ENCODE measurements at regions not wholly inside any gene's neighbourhood (a gene's known extent, or its start where the extent isn't known, plus 50 kb on each side); places are given as distances from the start of the nearest gene placed in this dataset.

DNA sequence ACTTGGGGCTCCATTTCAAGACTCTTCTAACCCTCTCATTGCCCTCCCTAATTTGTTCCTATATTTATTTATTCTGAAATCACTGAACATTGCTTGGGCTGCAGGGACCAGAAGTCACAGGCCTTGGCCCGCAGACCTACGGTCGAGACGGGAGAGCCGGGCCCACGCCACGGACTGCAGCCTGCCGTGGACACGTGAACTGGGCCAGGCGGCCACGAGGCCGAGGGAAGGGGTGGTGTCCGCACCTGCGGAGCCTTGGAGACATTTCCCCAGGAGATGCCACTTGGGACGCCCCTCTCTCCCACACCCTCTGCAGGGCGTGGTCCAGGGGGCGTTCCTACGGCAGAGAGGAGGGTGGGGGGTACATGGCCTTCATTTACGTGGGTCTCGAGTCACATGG lies 463.9 kb downstream of the ICE1 start:
- no peaks in the 10 kb centered on the region for H3K27me3 ChIP-seq (ENCODE audit: low read depth)
- no peaks in the 10 kb centered on the region for H3K4me1 ChIP-seq
- DNase-seq (no peak), ATAC-seq (peak in 1 of 2 donors; percentile 13)
- H3K27ac ChIP-seq: no peak overlapping the region
- no peaks in the 10 kb centered on the region for H3K9me3 ChIP-seq
- no peaks in the 10 kb centered on the region for H3K36me3 ChIP-seq
- no peak overlapping the region for H3K4me3 ChIP-seq
- TF ChIP-seq, protein P1, sequence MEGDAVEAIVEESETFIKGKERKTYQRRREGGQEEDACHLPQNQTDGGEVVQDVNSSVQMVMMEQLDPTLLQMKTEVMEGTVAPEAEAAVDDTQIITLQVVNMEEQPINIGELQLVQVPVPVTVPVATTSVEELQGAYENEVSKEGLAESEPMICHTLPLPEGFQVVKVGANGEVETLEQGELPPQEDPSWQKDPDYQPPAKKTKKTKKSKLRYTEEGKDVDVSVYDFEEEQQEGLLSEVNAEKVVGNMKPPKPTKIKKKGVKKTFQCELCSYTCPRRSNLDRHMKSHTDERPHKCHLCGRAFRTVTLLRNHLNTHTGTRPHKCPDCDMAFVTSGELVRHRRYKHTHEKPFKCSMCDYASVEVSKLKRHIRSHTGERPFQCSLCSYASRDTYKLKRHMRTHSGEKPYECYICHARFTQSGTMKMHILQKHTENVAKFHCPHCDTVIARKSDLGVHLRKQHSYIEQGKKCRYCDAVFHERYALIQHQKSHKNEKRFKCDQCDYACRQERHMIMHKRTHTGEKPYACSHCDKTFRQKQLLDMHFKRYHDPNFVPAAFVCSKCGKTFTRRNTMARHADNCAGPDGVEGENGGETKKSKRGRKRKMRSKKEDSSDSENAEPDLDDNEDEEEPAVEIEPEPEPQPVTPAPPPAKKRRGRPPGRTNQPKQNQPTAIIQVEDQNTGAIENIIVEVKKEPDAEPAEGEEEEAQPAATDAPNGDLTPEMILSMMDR (IDR thresholded peaks at IDR 0.05): no peak
- intact Hi-C loops (cut with DNase I): no loop called here

DNA sequence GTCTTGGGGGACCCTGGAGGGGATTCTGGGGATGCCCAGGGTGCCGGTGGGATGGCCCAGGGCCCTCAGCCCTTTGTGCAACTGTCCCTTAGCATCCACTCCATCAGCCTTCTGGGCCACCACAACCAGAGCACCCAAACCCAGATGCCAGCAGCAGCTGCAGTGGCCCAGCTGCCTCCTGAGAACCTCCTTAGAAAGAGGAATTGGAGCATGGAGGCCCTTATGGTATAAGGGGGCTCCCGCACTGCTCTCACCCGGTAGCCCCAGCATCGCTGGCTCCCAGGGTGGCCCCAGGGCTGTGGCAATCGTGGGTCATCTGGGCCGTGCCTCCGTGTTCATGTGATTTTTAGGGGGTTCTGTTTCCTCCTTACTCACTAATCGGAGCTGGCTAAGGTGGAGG lies 463.3 kb downstream of the ICE1 start:
- DNase-seq: no peak
- intact Hi-C loops (cut with DNase I): no loop called here
- no peaks in the 10 kb centered on the region for H3K36me3 ChIP-seq

DNA sequence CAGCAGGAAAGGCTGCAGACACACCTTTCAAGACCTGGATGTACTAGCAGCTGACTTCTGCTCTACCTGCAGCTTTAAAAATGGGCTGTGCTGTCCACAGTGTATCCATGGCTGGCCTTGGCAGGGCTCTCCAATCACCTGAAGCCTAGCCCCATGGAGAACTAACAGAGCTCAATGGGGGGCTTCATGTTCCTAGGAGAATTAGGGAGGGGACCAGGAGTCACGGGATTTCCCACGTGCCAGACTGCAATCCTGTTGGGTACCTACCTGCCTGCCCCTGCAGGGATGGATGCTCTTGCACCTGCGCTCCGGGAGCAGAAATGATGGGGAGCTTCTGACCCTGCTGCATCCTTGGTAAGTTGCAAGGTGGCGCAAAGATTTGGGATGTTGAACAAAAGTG lies 462.1 kb downstream of the ICE1 start:
- H3K9me3 ChIP-seq: no peaks in the 10 kb centered on the region
- DNase-seq: no peak
- intact Hi-C loops (cut with DNase I): no loop called here
- ATAC-seq: no peak
- H3K27me3 ChIP-seq (ENCODE audit: low read depth): no peaks in the 10 kb centered on the region
- no peak overlapping the region for H3K27ac ChIP-seq
- no peaks in the 10 kb centered on the region for H3K36me3 ChIP-seq
- TF ChIP-seq, protein P1 (IDR thresholded peaks at IDR 0.05): no peak
- H3K4me1 ChIP-seq: no peaks in the 10 kb centered on the region
- H3K4me3 ChIP-seq: no peak overlapping the region

More for the DNA sequence above, 463.3 kb downstream of the ICE1 start:
- TF ChIP-seq, protein P1 (IDR thresholded peaks at IDR 0.05): no peak
- Histone ChIP-seq H3K9me3 (no peaks in the 10 kb centered on the region), H3K27me3 (ENCODE audit: low read depth) (no peaks in the 10 kb centered on the region), H3K4me1 (no peaks in the 10 kb centered on the region), H3K4me3 (no peak overlapping the region), H3K27ac (no peak overlapping the region)
- no peak for ATAC-seq

DNA sequence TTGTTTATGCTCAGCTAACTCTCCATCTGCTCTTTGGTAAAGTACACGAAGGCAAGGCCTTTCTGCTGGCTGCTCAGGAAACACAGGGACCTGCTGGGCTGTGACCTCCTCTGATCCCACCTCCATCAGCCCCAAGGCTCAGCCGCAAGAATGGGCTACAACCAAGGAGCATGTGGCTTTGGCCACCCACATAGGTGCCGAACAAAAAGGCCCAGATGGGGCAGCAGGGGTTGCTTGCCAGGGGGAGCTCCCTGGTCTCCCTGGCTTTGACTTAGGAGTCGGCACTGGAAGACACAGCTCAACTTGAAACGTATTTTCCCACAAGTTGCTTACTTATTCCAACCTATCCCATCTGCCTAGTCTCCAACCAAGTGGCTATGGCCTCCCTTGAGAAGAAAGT lies 461.1 kb downstream of the ICE1 start:
- intact Hi-C loops (cut with DNase I): no loop called here
- Histone ChIP-seq H3K4me3 (no peak overlapping the region), H3K27me3 (ENCODE audit: low read depth) (peaks cover 6% of the 10 kb centered on the region), H3K27ac (no peak overlapping the region), H3K4me1 (no peaks in the 10 kb centered on the region), H3K36me3 (no peaks in the 10 kb centered on the region), H3K9me3 (no peaks in the 10 kb centered on the region)
- ATAC-seq (no peak), DNase-seq (no peak)
- TF ChIP-seq, protein P1 (IDR thresholded peaks at IDR 0.05): no peak

DNA sequence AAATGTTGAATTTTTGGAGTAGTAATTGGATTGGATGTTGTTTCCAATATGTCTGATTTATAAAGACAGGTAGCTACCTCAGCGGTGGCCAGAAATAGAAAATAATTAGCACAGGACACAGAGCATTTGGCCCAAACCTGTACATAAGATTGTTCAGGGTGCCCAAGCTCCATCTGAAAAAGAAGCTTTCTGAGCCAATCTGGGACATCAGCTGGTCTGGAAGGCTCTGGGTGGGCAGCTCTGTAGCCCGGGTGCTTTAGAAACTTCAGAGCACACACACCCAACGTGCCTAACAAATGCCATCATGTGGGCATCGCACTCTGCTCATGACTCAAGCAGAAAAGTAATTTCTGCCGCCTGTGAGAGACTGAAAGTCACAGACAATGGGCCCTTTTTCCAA lies 460.7 kb downstream of the ICE1 start:
- no peak overlapping the region for H3K4me3 ChIP-seq
- TF ChIP-seq, protein P1 (IDR thresholded peaks at IDR 0.05): no peak
- no peaks in the 10 kb centered on the region for H3K9me3 ChIP-seq
- H3K36me3 ChIP-seq: no peaks in the 10 kb centered on the region
- no peak overlapping the region for H3K27ac ChIP-seq
- ATAC-seq (no peak), DNase-seq (no peak)
- peaks cover 6% of the 10 kb centered on the region for H3K27me3 ChIP-seq (ENCODE audit: low read depth)
- intact Hi-C loops (cut with DNase I): no loop called here
- no peaks in the 10 kb centered on the region for H3K4me1 ChIP-seq

DNA sequence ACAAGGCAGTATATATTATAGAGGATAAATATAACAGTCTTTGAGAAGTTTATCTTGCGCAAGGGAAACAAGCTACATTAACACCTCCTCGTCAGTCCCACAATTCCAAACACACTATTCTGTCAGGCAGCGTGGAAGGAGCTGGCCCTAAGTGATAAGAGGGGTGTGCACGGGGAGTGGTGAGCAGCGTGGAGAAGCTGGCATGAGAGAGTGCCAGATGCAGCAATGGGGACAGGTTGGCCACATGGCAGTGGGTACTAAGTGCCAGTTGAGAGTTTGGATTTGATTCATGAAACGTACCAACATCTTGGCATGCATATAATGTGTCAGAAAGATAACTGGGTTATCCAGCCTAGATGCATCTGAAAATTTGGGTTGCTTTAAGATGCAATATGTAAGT lies 460.2 kb downstream of the ICE1 start:
- intact Hi-C loops (cut with DNase I): no loop called here
- no peak overlapping the region for H3K4me3 ChIP-seq
- ATAC-seq (no peak), DNase-seq (no peak)
- H3K36me3 ChIP-seq: no peaks in the 10 kb centered on the region
- H3K4me1 ChIP-seq: no peaks in the 10 kb centered on the region
- no peak overlapping the region for H3K27ac ChIP-seq
- H3K9me3 ChIP-seq: no peaks in the 10 kb centered on the region
- TF ChIP-seq, protein P1 (IDR thresholded peaks at IDR 0.05): no peak
- peaks cover 6% of the 10 kb centered on the region for H3K27me3 ChIP-seq (ENCODE audit: low read depth)

Data from lower lobe of right lung (tissue), 2 donors.